ENCODE measurements at regions not wholly inside any gene's neighbourhood (a gene's known extent, or its start where the extent isn't known, plus 50 kb on each side); places are given as distances from the start of the nearest gene placed in this dataset.
"Not testable (repeated sequence)": the region's sequence is repeated elsewhere in the genome, so short reads cannot be mapped to it uniquely, and the experiment has no call there.

- no peak overlapping the region for H3K9ac ChIP-seq (ENCODE audit: low read depth in 1 of 2, low read length in 2 of 2)
- H3K27ac ChIP-seq (ENCODE audit: low read depth, low read length): no peak overlapping the region
- no peaks in the 10 kb centered on the region for H3K36me3 ChIP-seq (ENCODE audit: control insufficient read depth in 1 of 2, insufficient read depth in 2 of 2, low read length in 2 of 2)
Measured at GRCh38 chr4:152064282-152064681, 303.5 kb upstream of the GATB start.

GRCh38 chr4:152063621-152064240 is 302.9 kb upstream of the GATB start:
- Histone ChIP-seq H3K36me3 (ENCODE audit: control insufficient read depth in 1 of 2, insufficient read depth in 2 of 2, low read length in 2 of 2) (no peaks in the 10 kb centered on the region), H3K4me3 (ENCODE audit: low read depth in 1 of 2, low read length in 2 of 2) (peak overlapping the region in 1 of 2 donors; percentile 3), H3K9me3 (ENCODE audit: control insufficient read depth in 1 of 2, low read length in 2 of 2) (no peaks in the 10 kb centered on the region), H3K9ac (ENCODE audit: low read depth in 1 of 2, low read length in 2 of 2) (no peak overlapping the region), H3K4me1 (ENCODE audit: control insufficient read depth in 1 of 2, insufficient read depth in 2 of 2, low read length in 2 of 2) (peaks cover 0 to 4% of the 10 kb centered on the region in 2 donors), H3K27me3 (ENCODE audit: control insufficient read depth in 1 of 2, insufficient read depth in 2 of 2, low read length in 2 of 2) (no peaks in the 10 kb centered on the region), H3K27ac (ENCODE audit: low read depth, low read length) (no peak overlapping the region)

More at GRCh38 chr4:152064282-152064681, 303.5 kb upstream of the GATB start:
- H3K9me3 ChIP-seq (ENCODE audit: control insufficient read depth in 1 of 2, low read length in 2 of 2): no peaks in the 10 kb centered on the region
- H3K27me3 ChIP-seq (ENCODE audit: control insufficient read depth in 1 of 2, insufficient read depth in 2 of 2, low read length in 2 of 2): no peaks in the 10 kb centered on the region
- H3K4me1 ChIP-seq (ENCODE audit: control insufficient read depth in 1 of 2, insufficient read depth in 2 of 2, low read length in 2 of 2): peaks cover 0 to 4% of the 10 kb centered on the region in 2 donors
- no peak overlapping the region for H3K4me3 ChIP-seq (ENCODE audit: low read depth in 1 of 2, low read length in 2 of 2)

DNA sequence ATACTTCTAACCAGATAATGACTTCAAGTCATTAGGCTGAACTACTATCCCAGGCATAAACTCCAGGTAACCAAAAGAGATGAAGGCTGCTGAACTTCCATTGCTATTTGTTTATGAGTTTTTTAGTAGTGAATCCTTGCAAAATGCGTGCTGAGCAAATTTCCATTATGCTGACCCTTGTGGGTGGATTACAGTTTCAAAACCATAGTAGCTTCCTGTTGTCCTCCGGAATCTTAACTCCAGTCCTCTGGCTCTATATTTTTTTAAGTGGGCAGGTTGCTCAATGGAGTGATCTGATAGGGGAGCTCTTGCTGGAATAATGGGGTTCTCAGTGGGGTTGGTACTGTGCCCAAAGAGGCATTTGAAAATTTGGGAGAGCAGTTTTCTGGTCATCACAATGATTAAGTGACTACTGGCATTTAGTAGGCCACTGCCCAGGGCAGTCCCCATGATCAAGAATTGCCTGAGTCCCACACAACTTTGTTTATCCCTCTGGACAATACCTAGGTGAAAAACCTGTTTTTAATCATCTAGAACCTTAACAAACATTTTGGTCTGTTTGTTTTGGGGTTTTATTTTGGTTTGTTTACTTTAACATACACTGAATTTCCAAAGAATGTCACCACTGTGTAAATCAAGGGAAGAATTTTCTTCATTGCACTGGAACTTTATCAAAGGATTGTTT is 302.3 kb upstream of the GATB start:
- Histone ChIP-seq H3K36me3 (ENCODE audit: control insufficient read depth in 1 of 2, insufficient read depth in 2 of 2, low read length in 2 of 2) (no peaks in the 10 kb centered on the region), H3K4me1 (ENCODE audit: control insufficient read depth in 1 of 2, insufficient read depth in 2 of 2, low read length in 2 of 2) (peaks cover 0 to 4% of the 10 kb centered on the region in 2 donors), H3K27ac (ENCODE audit: low read depth, low read length) (no peak overlapping the region), H3K27me3 (ENCODE audit: control insufficient read depth in 1 of 2, insufficient read depth in 2 of 2, low read length in 2 of 2) (no peaks in the 10 kb centered on the region), H3K9ac (ENCODE audit: low read depth in 1 of 2, low read length in 2 of 2) (no peak overlapping the region), H3K9me3 (ENCODE audit: control insufficient read depth in 1 of 2, low read length in 2 of 2) (no peaks in the 10 kb centered on the region), H3K4me3 (ENCODE audit: low read depth in 1 of 2, low read length in 2 of 2) (no peak overlapping the region)

- no peak overlapping the region for H3K27ac ChIP-seq (ENCODE audit: low read depth, low read length)
- H3K27me3 ChIP-seq (ENCODE audit: control insufficient read depth in 1 of 2, insufficient read depth in 2 of 2, low read length in 2 of 2): peaks cover 0 to 3% of the 10 kb centered on the region in 2 donors
- H3K36me3 ChIP-seq (ENCODE audit: control insufficient read depth in 1 of 2, insufficient read depth in 2 of 2, low read length in 2 of 2): no peaks in the 10 kb centered on the region
- H3K9me3 ChIP-seq (ENCODE audit: control insufficient read depth in 1 of 2, low read length in 2 of 2): peaks cover 4 to 7% of the 10 kb centered on the region in 2 donors
- H3K4me1 ChIP-seq (ENCODE audit: control insufficient read depth in 1 of 2, insufficient read depth in 2 of 2, low read length in 2 of 2): no peaks in the 10 kb centered on the region
- H3K4me3 ChIP-seq (ENCODE audit: low read depth in 1 of 2, low read length in 2 of 2): no peak overlapping the region
- no peak overlapping the region for H3K9ac ChIP-seq (ENCODE audit: low read depth in 1 of 2, low read length in 2 of 2)
Measured at GRCh38 chr4:152054731-152055130, 293.9 kb upstream of the GATB start.

- Histone ChIP-seq H3K36me3 (ENCODE audit: control insufficient read depth in 1 of 2, insufficient read depth in 2 of 2, low read length in 2 of 2) (no peaks in the 10 kb centered on the region), H3K9me3 (ENCODE audit: control insufficient read depth in 1 of 2, low read length in 2 of 2) (peaks cover 4 to 7% of the 10 kb centered on the region in 2 donors), H3K4me1 (ENCODE audit: control insufficient read depth in 1 of 2, insufficient read depth in 2 of 2, low read length in 2 of 2) (no peaks in the 10 kb centered on the region), H3K4me3 (ENCODE audit: low read depth in 1 of 2, low read length in 2 of 2) (no peak overlapping the region), H3K27ac (ENCODE audit: low read depth, low read length) (no peak overlapping the region), H3K27me3 (ENCODE audit: control insufficient read depth in 1 of 2, insufficient read depth in 2 of 2, low read length in 2 of 2) (peaks cover 3 to 4% of the 10 kb centered on the region in 2 donors), H3K9ac (ENCODE audit: low read depth in 1 of 2, low read length in 2 of 2) (no peak overlapping the region)
Measured at GRCh38 chr4:152052451-152053057, 291.7 kb upstream of the GATB start.

DNA sequence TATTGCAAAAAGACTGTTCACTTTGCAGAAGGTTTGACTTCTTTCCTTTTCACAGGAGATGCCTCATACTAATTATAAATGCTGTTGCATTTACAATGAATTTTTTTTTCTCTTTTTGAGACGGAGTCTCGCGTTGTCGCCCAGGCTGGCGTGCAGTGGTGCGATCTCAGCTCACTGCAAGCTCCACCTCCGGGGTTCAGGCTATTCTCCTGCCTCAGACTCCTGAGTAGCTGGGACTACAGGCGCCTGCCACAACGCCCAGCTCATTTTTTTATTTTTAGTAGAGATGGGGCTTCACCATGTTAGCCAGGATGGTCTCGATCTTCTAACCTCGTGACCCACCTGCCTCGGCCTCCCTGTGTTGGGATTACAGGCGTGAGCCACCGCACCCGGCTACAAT is 290.5 kb upstream of the GATB start:
- H3K9me3 ChIP-seq (ENCODE audit: control insufficient read depth in 1 of 2, low read length in 2 of 2); H3K4me3 ChIP-seq (ENCODE audit: low read depth in 1 of 2, low read length in 2 of 2); H3K9ac ChIP-seq (ENCODE audit: low read depth in 1 of 2, low read length in 2 of 2); H3K4me1 ChIP-seq (ENCODE audit: control insufficient read depth in 1 of 2, insufficient read depth in 2 of 2, low read length in 2 of 2); H3K27me3 ChIP-seq (ENCODE audit: control insufficient read depth in 1 of 2, insufficient read depth in 2 of 2, low read length in 2 of 2); H3K27ac ChIP-seq (ENCODE audit: low read depth, low read length); H3K36me3 ChIP-seq (ENCODE audit: control insufficient read depth in 1 of 2, insufficient read depth in 2 of 2, low read length in 2 of 2): not testable (repeated sequence)

GRCh38 chr4:152050106-152050505 is 289.3 kb upstream of the GATB start:
- Histone ChIP-seq H3K4me3 (ENCODE audit: low read depth in 1 of 2, low read length in 2 of 2) (no peak overlapping the region), H3K27ac (ENCODE audit: low read depth, low read length) (no peak overlapping the region), H3K27me3 (ENCODE audit: control insufficient read depth in 1 of 2, insufficient read depth in 2 of 2, low read length in 2 of 2) (peaks cover 9 to 11% of the 10 kb centered on the region in 2 donors), H3K36me3 (ENCODE audit: control insufficient read depth in 1 of 2, insufficient read depth in 2 of 2, low read length in 2 of 2) (no peaks in the 10 kb centered on the region), H3K9me3 (ENCODE audit: control insufficient read depth in 1 of 2, low read length in 2 of 2) (no peaks in the 10 kb centered on the region), H3K4me1 (ENCODE audit: control insufficient read depth in 1 of 2, insufficient read depth in 2 of 2, low read length in 2 of 2) (peaks cover 10% of the 10 kb centered on the region in 2 donors), H3K9ac (ENCODE audit: low read depth in 1 of 2, low read length in 2 of 2) (no peak overlapping the region)

- Histone ChIP-seq H3K27me3 (ENCODE audit: control insufficient read depth in 1 of 2, insufficient read depth in 2 of 2, low read length in 2 of 2) (peaks cover 9 to 19% of the 10 kb centered on the region in 2 donors), H3K9ac (ENCODE audit: low read depth in 1 of 2, low read length in 2 of 2) (no peak overlapping the region), H3K4me1 (ENCODE audit: control insufficient read depth in 1 of 2, insufficient read depth in 2 of 2, low read length in 2 of 2) (peaks cover 10% of the 10 kb centered on the region in 2 donors), H3K9me3 (ENCODE audit: control insufficient read depth in 1 of 2, low read length in 2 of 2) (no peaks in the 10 kb centered on the region), H3K27ac (ENCODE audit: low read depth, low read length) (no peak overlapping the region), H3K36me3 (ENCODE audit: control insufficient read depth in 1 of 2, insufficient read depth in 2 of 2, low read length in 2 of 2) (no peaks in the 10 kb centered on the region), H3K4me3 (ENCODE audit: low read depth in 1 of 2, low read length in 2 of 2) (no peak overlapping the region)
Measured at GRCh38 chr4:152047451-152047850, 286.6 kb upstream of the GATB start.

GRCh38 chr4:152045807-152046571 is 285.2 kb upstream of the GATB start:
- Histone ChIP-seq H3K9ac (ENCODE audit: low read depth in 1 of 2, low read length in 2 of 2) (no peak overlapping the region), H3K4me1 (ENCODE audit: control insufficient read depth in 1 of 2, insufficient read depth in 2 of 2, low read length in 2 of 2) (peaks cover 10% of the 10 kb centered on the region in 2 donors), H3K27me3 (ENCODE audit: control insufficient read depth in 1 of 2, insufficient read depth in 2 of 2, low read length in 2 of 2) (peaks cover 9 to 19% of the 10 kb centered on the region in 2 donors), H3K4me3 (ENCODE audit: low read depth in 1 of 2, low read length in 2 of 2) (peak overlapping the region; percentile 24 to 38), H3K9me3 (ENCODE audit: control insufficient read depth in 1 of 2, low read length in 2 of 2) (no peaks in the 10 kb centered on the region), H3K27ac (ENCODE audit: low read depth, low read length) (no peak overlapping the region), H3K36me3 (ENCODE audit: control insufficient read depth in 1 of 2, insufficient read depth in 2 of 2, low read length in 2 of 2) (no peaks in the 10 kb centered on the region)

DNA sequence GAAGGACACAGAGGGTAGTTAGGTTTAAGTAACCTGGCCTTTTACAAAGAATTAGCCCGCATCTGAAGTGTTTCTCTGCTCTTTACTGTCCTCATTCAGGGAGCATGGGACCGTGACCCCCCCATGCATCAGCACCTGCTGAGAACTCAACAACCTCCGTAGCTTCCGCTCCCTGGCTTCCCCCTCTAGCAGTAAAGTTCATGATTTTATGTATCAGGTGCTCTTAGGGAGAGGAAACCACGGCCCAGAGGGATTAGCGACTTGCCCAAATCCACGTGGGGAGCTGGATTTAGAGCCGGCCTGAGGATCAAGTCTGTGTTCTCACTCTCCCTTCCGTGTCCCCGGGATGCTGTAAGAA is 284.6 kb upstream of the GATB start:
- Histone ChIP-seq H3K4me3 (ENCODE audit: low read depth in 1 of 2, low read length in 2 of 2) (peak overlapping the region; percentile 24 to 38), H3K27ac (ENCODE audit: low read depth, low read length) (no peak overlapping the region), H3K9me3 (ENCODE audit: control insufficient read depth in 1 of 2, low read length in 2 of 2) (no peaks in the 10 kb centered on the region), H3K27me3 (ENCODE audit: control insufficient read depth in 1 of 2, insufficient read depth in 2 of 2, low read length in 2 of 2) (peaks cover 9 to 19% of the 10 kb centered on the region in 2 donors), H3K36me3 (ENCODE audit: control insufficient read depth in 1 of 2, insufficient read depth in 2 of 2, low read length in 2 of 2) (no peaks in the 10 kb centered on the region), H3K9ac (ENCODE audit: low read depth in 1 of 2, low read length in 2 of 2) (no peak overlapping the region), H3K4me1 (ENCODE audit: control insufficient read depth in 1 of 2, insufficient read depth in 2 of 2, low read length in 2 of 2) (peaks cover 10% of the 10 kb centered on the region in 2 donors)

Data from duodenal mucosa (tissue), 2 donors.